HG03575 (cell line): ENCODE measurements at regions not wholly inside any gene's neighbourhood (a gene's known extent, or its start where the extent isn't known, plus 50 kb on each side); places are given as distances from the start of the nearest gene placed in this dataset.

Experiments
- ATAC-seq: cut with Tn5 transposase; IDR thresholded peaks from one replicate; pipeline ENCODE4 v1.9.1; 2021; ENCODE audit not compliant: unreplicated experiment, insufficient number of reproducible peaks, low FRiP score; ENCODE audit errors: extremely low read depth

GRCh38 chrX:46447384-46447783 is 97.8 kb downstream of the ZNF674 start:
- ATAC-seq = no peak

GRCh38 chrX:46446727-46447378 is 98.4 kb downstream of the ZNF674 start:
- no peak for ATAC-seq

- no peak for ATAC-seq
Measured at GRCh38 chrX:46444011-46444410, 101.2 kb downstream of the ZNF674 start.

GRCh38 chrX:46436744-46437143 is 108.5 kb downstream of the ZNF674 start:
- ATAC-seq = no peak

GRCh38 chrX:46433892-46434291 is 111.3 kb downstream of the ZNF674 start:
- no peak for ATAC-seq

GRCh38 chrX:46408553-46409407 is 136.4 kb downstream of the ZNF674 start:
- ATAC-seq = no peak

GRCh38 chrX:46407753-46408130 is 137.5 kb downstream of the ZNF674 start:
- ATAC-seq = no peak

- no peak for ATAC-seq
Measured at GRCh38 chrX:46407036-46407752, 138.0 kb downstream of the ZNF674 start.

GRCh38 chrX:46404774-46405173 is 140.4 kb downstream of the ZNF674 start:
- no peak for ATAC-seq

GRCh38 chrX:46400530-46401443 is 144.4 kb downstream of the ZNF674 start:
- ATAC-seq = no peak

GRCh38 chrX:46398874-46399273 is 146.3 kb downstream of the ZNF674 start:
- ATAC-seq = no peak

GRCh38 chrX:46398126-46398525 is 147.1 kb downstream of the ZNF674 start:
- ATAC-seq = no peak

GRCh38 chrX:46386511-46386910 is 158.7 kb downstream of the ZNF674 start:
- no peak for ATAC-seq

- ATAC-seq = no peak
Measured at GRCh38 chrX:46383006-46383405, 162.2 kb downstream of the ZNF674 start.

- no peak for ATAC-seq
Measured at GRCh38 chrX:46382595-46382994, 162.6 kb downstream of the ZNF674 start.

GRCh38 chrX:46381630-46382029 is 163.6 kb downstream of the ZNF674 start:
- ATAC-seq = no peak

GRCh38 chrX:46380148-46380752 is 165.0 kb downstream of the ZNF674 start:
- no peak for ATAC-seq

- ATAC-seq = no peak
Measured at GRCh38 chrX:46376246-46376885, 168.9 kb downstream of the ZNF674 start.
